OCI-LY1 (cell line): ENCODE measurements at regions not wholly inside any gene's neighbourhood (a gene's known extent, or its start where the extent isn't known, plus 50 kb on each side); places are given as distances from the start of the nearest gene placed in this dataset.

ENCODE experiments used
- CTCF ChIP-seq: fragments of 200-600 bp; sonication (generic), shearing (Covaris generic); IDR thresholded peaks from 2 replicates; pipeline ENCODE4 v1.5.1; 2017; ENCODE audit warnings: mild to moderate bottlenecking, antibody characterized with exemption, low read length, moderate library complexity, mixed read lengths
- EZH2 ChIP-seq: fragments of 200-600 bp; sonication (generic), shearing (Covaris generic); IDR thresholded peaks from 2 replicates; pipeline ENCODE4 v1.8.0; 2017; ENCODE audit warnings: borderline replicate concordance, mixed run types, mild to moderate bottlenecking, antibody characterized with exemption, low read length, moderate library complexity, mixed read lengths

GRCh38 chr13:33640832-33641231 is 177.1 kb upstream of the RFC3 start:
- TF ChIP-seq CTCF (no peak), EZH2 (no peak)
